ENCODE measurements at regions not wholly inside any gene's neighbourhood (a gene's known extent, or its start where the extent isn't known, plus 50 kb on each side); places are given as distances from the start of the nearest gene placed in this dataset.
"Not testable (repeated sequence)": the region's sequence is repeated elsewhere in the genome, so short reads cannot be mapped to it uniquely, and the experiment has no call there.

- DNase-seq (ENCODE audit: low read depth, low spot score): not testable (repeated sequence)
These were observed 102.5 kb upstream of the PZP start for GRCh38 chr12:9310645-9311044.

DNA sequence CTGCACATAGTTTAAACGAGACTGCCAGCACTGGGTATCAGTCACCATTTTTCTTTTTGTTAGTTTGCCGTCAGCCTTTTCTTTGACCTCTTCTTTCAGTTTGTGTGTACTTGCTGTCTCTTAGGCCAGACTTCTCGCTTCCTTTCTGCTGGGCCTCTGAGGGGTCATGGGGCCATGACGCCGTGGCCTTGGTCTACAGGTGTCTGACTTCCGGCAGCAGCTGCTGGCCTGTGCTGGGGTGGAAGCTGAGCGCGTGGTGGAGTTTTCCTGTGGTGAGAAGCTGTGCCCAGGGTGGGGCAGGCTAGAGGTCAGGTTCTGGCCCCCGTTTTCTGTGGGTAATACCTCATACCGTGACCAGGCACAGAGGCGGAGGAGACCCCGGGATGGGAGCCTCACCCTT is 101.6 kb upstream of the PZP start:
- DNase-seq (ENCODE audit: low read depth, low spot score): not testable (repeated sequence)

GRCh38 chr12:9308745-9309144 is 100.5 kb upstream of the PZP start:
- not testable (repeated sequence) for DNase-seq (ENCODE audit: low read depth, low spot score)

- not testable (repeated sequence) for DNase-seq (ENCODE audit: low read depth, low spot score)
These were observed 100.0 kb upstream of the PZP start for GRCh38 chr12:9308163-9308562.

- DNase-seq (ENCODE audit: low read depth, low spot score): not testable (repeated sequence)
These were observed 99.1 kb upstream of the PZP start for GRCh38 chr12:9307255-9307654.

DNA sequence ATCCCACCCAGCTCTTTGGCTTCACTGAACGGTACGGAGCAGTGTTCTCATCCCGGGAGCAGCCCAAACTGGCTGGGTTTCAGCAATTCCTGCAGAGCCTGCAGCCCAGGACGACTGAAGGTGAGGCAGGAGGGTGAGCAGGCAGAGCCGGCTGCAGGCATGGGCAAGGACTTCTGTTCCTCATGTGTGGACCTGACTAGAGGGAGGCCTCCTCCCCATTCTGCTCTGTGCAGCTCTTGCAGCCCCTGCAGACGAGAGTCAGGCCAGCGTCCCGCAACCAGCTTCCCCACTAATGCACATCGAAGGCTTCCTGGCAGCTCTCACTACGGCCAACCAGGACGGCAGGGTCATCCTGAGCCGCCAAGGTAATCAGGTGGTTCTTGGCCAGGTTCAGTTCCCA is 97.8 kb upstream of the PZP start:
- not testable (repeated sequence) for DNase-seq (ENCODE audit: low read depth, low spot score)

- DNase-seq (ENCODE audit: low read depth, low spot score): not testable (repeated sequence)
These were observed 96.3 kb upstream of the PZP start for GRCh38 chr12:9304540-9304939.

GRCh38 chr12:9295872-9296271 is 87.7 kb upstream of the PZP start:
- DNase-seq (ENCODE audit: low read depth, low spot score): not testable (repeated sequence)

GRCh38 chr12:9294072-9294620 is 86.0 kb upstream of the PZP start:
- DNase-seq (ENCODE audit: low read depth, low spot score): not testable (repeated sequence)

- DNase-seq (ENCODE audit: low read depth, low spot score): not testable (repeated sequence)
These were observed 85.2 kb upstream of the PZP start for GRCh38 chr12:9293391-9293790.

DNA sequence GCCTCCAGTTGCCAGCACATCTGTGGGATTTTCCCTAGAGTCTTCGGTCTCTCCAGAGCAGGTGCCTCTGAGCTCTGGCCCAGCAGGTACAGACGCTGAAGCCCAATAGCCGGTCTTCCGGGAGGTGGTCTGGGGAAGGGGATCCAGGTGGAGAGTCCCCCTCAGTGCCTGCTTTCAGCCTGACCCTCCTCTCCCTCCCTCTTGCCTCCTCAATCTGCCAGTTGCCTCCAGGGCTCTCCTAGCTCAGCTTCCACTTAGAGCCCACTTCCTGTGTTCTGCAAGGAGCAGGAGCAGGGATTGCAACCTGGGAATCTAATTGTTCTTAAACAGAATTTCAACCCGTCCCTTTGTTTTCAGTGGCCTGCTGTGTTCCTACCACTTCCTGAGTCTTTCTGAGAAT is 81.8 kb upstream of the PZP start:
- DNase-seq (ENCODE audit: low read depth, low spot score): not testable (repeated sequence)

- not testable (repeated sequence) for DNase-seq (ENCODE audit: low read depth, low spot score)
These were observed 76.5 kb upstream of the PZP start for GRCh38 chr12:9284724-9285123.

DNA sequence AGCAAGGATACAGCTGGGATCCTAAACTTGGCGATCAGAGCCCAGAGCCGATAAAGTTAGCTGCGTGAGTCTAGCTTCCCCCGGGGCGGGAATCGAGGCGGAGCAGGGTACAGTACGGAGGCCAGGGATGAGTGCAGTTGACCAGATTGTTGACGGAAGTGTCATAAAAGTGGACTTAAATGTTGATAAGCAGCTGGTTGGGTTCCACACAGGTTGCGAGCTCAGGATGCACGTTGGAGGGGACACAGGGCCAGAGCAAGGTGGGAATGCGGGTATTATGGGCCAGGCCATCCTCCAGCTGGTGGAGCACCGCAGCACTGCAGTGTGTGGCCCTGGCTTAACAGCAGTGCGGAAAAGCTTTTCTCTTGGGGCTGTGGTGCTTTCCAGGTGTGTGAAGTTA is 76.0 kb upstream of the PZP start:
- not testable (repeated sequence) for DNase-seq (ENCODE audit: low read depth, low spot score)

GRCh38 chr12:9283346-9284095 is 75.3 kb upstream of the PZP start:
- peak; percentile 70 for DNase-seq (ENCODE audit: low read depth, low spot score)

DNA sequence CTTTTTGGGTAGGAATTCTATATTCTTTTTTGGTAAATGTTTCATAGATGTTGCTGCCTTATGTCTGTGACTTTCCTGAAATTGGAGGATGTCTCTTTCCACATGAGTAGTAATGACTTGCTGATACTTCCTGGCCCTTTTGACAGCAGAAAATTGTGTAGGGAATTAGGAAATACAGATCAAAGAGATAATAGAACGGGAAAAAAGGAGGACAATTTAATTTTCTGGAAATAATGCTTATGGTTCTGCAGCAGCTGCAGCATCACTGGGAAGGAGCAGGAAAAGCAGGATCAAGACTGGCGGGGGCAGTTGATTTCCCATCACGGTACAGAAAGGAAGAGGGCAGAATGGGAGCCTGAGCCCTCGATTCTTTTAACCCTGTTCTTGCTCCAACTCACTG is 68.8 kb upstream of the PZP start:
- DNase-seq (ENCODE audit: low read depth, low spot score): no peak

GRCh38 chr12:9273276-9273675 is 65.1 kb upstream of the PZP start:
- no peak for DNase-seq (ENCODE audit: low read depth, low spot score)

DNA sequence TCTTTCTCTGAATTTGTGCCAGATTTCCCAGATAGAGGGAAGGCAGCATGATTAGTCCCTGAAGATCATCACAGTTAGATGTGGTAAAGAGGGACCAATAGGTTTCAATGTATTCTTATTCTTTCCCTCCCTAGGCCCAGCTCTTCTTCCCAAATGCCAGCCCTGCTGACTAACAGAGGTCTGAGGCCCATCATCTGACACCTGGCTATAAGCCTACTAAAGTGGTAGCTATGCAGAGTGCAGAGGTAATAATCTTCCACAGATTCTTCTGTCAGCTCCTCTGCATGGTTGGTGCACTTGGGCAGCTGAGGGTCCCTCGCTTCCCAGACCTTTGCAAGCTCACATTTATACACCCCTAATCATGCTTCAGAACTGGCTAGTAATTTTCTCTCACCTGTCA is 63.7 kb upstream of the PZP start:
- no peak for DNase-seq (ENCODE audit: low read depth, low spot score)

DNA sequence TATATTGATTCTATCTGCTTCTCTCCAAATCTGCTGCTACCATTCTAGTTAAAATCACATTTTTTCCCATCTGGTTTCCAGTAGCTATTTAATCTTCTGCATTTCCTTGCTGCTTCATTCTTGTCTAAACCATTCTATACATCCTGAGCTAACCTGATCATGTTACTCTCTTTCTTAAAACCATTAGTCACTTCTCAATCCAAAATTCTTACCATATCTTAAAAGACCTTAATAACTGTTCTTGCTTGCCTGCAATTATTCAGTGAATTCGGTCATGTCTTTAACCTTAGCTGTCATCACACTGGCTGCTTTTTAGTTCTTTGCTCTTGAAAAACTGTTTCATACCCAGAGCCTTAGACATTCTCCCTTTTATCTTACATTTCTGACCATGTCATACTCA is 56.4 kb upstream of the PZP start:
- no peak for DNase-seq (ENCODE audit: low read depth, low spot score)

DNA sequence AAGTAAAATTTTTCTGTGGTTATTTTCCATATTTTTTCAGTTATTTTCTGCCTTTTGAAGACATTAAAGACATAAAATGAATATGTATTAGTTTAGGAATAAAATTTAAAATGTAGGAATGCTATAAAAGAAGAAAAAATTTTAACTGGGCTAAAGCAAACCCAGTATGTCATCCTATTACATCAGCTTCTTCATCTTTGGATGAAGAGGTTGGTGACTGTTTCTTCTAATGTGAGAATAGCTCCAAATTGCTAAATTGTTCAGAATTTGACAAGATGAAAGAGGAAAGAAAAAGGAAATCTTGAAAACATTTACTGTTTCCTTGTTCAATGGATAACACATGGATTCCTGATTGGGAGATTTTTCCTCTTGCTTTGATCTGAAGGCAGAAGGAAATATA is 52.7 kb upstream of the PZP start:
- no peak for DNase-seq (ENCODE audit: low read depth, low spot score)

GRCh38 chr12:9258676-9259075 is 50.5 kb upstream of the PZP start:
- no peak for DNase-seq (ENCODE audit: low read depth, low spot score)
